ENCODE measurements at regions not wholly inside any gene's neighbourhood (a gene's known extent, or its start where the extent isn't known, plus 50 kb on each side); places are given as distances from the start of the nearest gene placed in this dataset.
"Not testable (repeated sequence)": the region's sequence is repeated elsewhere in the genome, so short reads cannot be mapped to it uniquely, and the experiment has no call there.

GRCh38 chr15:84108728-84109127 is 126.8 kb upstream of the GOLGA6L4 start:
- no peak overlapping the region for H3K27ac ChIP-seq
- no peaks in the 10 kb centered on the region for H3K36me3 ChIP-seq
- DNase-seq (ENCODE audit: low spot score in 2 of 2): no peak
- no peaks in the 10 kb centered on the region for H3K27me3 ChIP-seq
- 70% methylated on average over 2 of the region's 2 CpGs for WGBS
- H3K9me3 ChIP-seq: no peaks in the 10 kb centered on the region
- TF ChIP-seq POLR2AphosphoS5 (IDR thresholded peaks at IDR 0.05) (no peak), CTCF (IDR thresholded peaks at IDR 0.05) (no peak), EP300 (IDR thresholded peaks at IDR 0.05) (no peak), POLR2A (IDR thresholded peaks at IDR 0.05) (no peak)
- no peak overlapping the region for H3K4me3 ChIP-seq
- H3K4me1 ChIP-seq: no peaks in the 10 kb centered on the region

GRCh38 chr15:84111575-84111974 is 124.0 kb upstream of the GOLGA6L4 start:
- Histone ChIP-seq H3K27me3 (no peaks in the 10 kb centered on the region), H3K4me3 (no peak overlapping the region), H3K27ac (no peak overlapping the region), H3K9me3 (no peaks in the 10 kb centered on the region), H3K36me3 (no peaks in the 10 kb centered on the region), H3K4me1 (no peaks in the 10 kb centered on the region)
- 71% methylated on average over 2 of the region's 2 CpGs for WGBS
- DNase-seq (ENCODE audit: low spot score in 2 of 2): no peak
- TF ChIP-seq POLR2AphosphoS5 (IDR thresholded peaks at IDR 0.05) (no peak), CTCF (IDR thresholded peaks at IDR 0.05) (no peak), POLR2A (IDR thresholded peaks at IDR 0.05) (no peak), EP300 (IDR thresholded peaks at IDR 0.05) (no peak)

- no peak for DNase-seq (ENCODE audit: low spot score in 2 of 2)
- Histone ChIP-seq H3K4me1 (no peaks in the 10 kb centered on the region), H3K4me3 (no peak overlapping the region), H3K27ac (no peak overlapping the region), H3K36me3 (no peaks in the 10 kb centered on the region), H3K9me3 (no peaks in the 10 kb centered on the region), H3K27me3 (no peaks in the 10 kb centered on the region)
- TF ChIP-seq POLR2AphosphoS5 (IDR thresholded peaks at IDR 0.05) (no peak), CTCF (IDR thresholded peaks at IDR 0.05) (no peak), POLR2A (IDR thresholded peaks at IDR 0.05) (no peak), EP300 (IDR thresholded peaks at IDR 0.05) (no peak)
Observed at GRCh38 chr15:84112025-84112424, 123.5 kb upstream of the GOLGA6L4 start.

- 92% methylated on average over 5 of the region's 5 CpGs for WGBS
- TF ChIP-seq POLR2AphosphoS5 (IDR thresholded peaks at IDR 0.05) (no peak), CTCF (IDR thresholded peaks at IDR 0.05) (no peak), EP300 (IDR thresholded peaks at IDR 0.05) (no peak), POLR2A (IDR thresholded peaks at IDR 0.05) (no peak)
- H3K4me3 ChIP-seq: no peak overlapping the region
- no peak for DNase-seq (ENCODE audit: low spot score in 2 of 2)
- H3K27ac ChIP-seq: no peak overlapping the region
- no peaks in the 10 kb centered on the region for H3K27me3 ChIP-seq
- no peaks in the 10 kb centered on the region for H3K9me3 ChIP-seq
- no peaks in the 10 kb centered on the region for H3K4me1 ChIP-seq
- H3K36me3 ChIP-seq: no peaks in the 10 kb centered on the region
Observed at GRCh38 chr15:84113919-84114318, 121.7 kb upstream of the GOLGA6L4 start.

GRCh38 chr15:84114680-84115079 is 120.9 kb upstream of the GOLGA6L4 start:
- H3K4me1 ChIP-seq; H3K4me3 ChIP-seq; H3K36me3 ChIP-seq; DNase-seq (ENCODE audit: low spot score in 2 of 2); H3K27me3 ChIP-seq; H3K27ac ChIP-seq; H3K9me3 ChIP-seq: not testable (repeated sequence)
- 89% methylated on average over 7 of the region's 7 CpGs for WGBS

GRCh38 chr15:84119351-84119750 is 116.2 kb upstream of the GOLGA6L4 start:
- WGBS: 36% methylated on average over 1 of the region's 1 CpG
- H3K36me3 ChIP-seq; H3K9me3 ChIP-seq; DNase-seq (ENCODE audit: low spot score in 2 of 2); H3K4me1 ChIP-seq; H3K27me3 ChIP-seq; H3K4me3 ChIP-seq; H3K27ac ChIP-seq: not testable (repeated sequence)

- H3K9me3 ChIP-seq; DNase-seq (ENCODE audit: low spot score in 2 of 2); H3K4me1 ChIP-seq; H3K27ac ChIP-seq; H3K36me3 ChIP-seq; H3K27me3 ChIP-seq; H3K4me3 ChIP-seq: not testable (repeated sequence)
- 19% methylated on average over 4 of the region's 4 CpGs for WGBS
Observed at GRCh38 chr15:84120903-84121302, 114.7 kb upstream of the GOLGA6L4 start.

GRCh38 chr15:84128706-84129105 is 106.9 kb upstream of the GOLGA6L4 start:
- not testable (repeated sequence) for DNase-seq (ENCODE audit: low spot score in 2 of 2); H3K27me3 ChIP-seq; H3K9me3 ChIP-seq; H3K36me3 ChIP-seq; H3K27ac ChIP-seq; H3K4me1 ChIP-seq; H3K4me3 ChIP-seq
- 63% methylated on average over 2 of the region's 2 CpGs for WGBS

GRCh38 chr15:84130098-84130831 is 105.3 kb upstream of the GOLGA6L4 start:
- H3K36me3 ChIP-seq; H3K27ac ChIP-seq; H3K4me3 ChIP-seq; H3K4me1 ChIP-seq; H3K9me3 ChIP-seq; DNase-seq (ENCODE audit: low spot score in 2 of 2); H3K27me3 ChIP-seq: not testable (repeated sequence)
- 57% methylated on average over 9 of the region's 9 CpGs for WGBS
